ENCODE measurements at regions not wholly inside any gene's neighbourhood (a gene's known extent, or its start where the extent isn't known, plus 50 kb on each side); places are given as distances from the start of the nearest gene placed in this dataset.

DNA sequence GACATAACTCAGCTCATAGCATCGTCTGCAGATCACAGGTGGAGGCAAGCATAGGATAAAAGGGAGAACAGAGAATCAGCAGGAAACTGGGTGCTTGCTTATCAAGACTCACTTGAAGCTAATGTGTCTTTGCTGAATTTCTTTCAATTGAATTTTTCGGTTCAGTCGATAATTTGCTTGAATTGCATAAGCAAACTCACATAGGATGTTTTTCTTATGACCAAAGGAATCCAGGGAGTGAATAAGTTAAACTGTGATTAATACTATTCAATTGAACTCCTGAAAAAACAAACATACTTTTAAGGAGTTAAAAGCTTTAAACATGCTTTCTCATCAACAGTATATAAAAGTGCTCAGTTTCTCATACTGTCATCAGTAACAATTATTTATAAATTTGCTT is 707.1 kb upstream of the ACVR2A start:
- Histone ChIP-seq H3K4me1 (ENCODE audit: control insufficient read depth in 2 of 2, insufficient read depth in 2 of 2, low read length in 2 of 2) (no peaks in the 10 kb centered on the region), H3K27ac (ENCODE audit: low read length in 2 of 2) (no peak overlapping the region), H3K4me2 (replicated peaks; ENCODE audit: low read depth, low read length, poor library complexity, severe bottlenecking) (no peak overlapping the region), H3K27me3 (replicated peaks in 1 of 4; ENCODE audit: control extremely low read depth in 1 of 4, control insufficient read depth in 3 of 4, insufficient read depth in 4 of 4, low read length in 3 of 4) (no peaks in the 10 kb centered on the region), H3K36me3 (replicated peaks in 1 of 2; ENCODE audit: control extremely low read depth in 1 of 2, control insufficient read depth in 1 of 2, extremely low read depth in 1 of 2, insufficient read depth in 2 of 2, low read length in 1 of 2) (no peaks in the 10 kb centered on the region), H3K9ac (ENCODE audit: low read length) (no peak overlapping the region), H2AFZ (ENCODE audit: insufficient read depth, low read depth, low read length, poor library complexity, severe bottlenecking) (no peak overlapping the region), H3K4me3 (ENCODE audit: control extremely low read depth in 1 of 5, extremely low read depth in 1 of 5, insufficient read depth in 1 of 5, low read depth in 2 of 5, low read length in 4 of 5) (no peak overlapping the region), H4K20me1 (ENCODE audit: control insufficient read depth, insufficient read depth, low read length, poor library complexity, severe bottlenecking) (no peaks in the 10 kb centered on the region), H3K9me3 (ENCODE audit: control extremely low read depth in 1 of 3, control insufficient read depth in 2 of 3, insufficient read depth in 1 of 3, low read length in 2 of 3) (no peaks in the 10 kb centered on the region), H3K79me2 (ENCODE audit: control insufficient read depth, insufficient read depth, low read length) (no peaks in the 10 kb centered on the region)
- Mint-ChIP-seq H3K27ac (no peak overlapping the region), H3K4me1 (no peaks in the 10 kb centered on the region), H3K4me3 (no peak overlapping the region), H3K9me3 (ENCODE audit: insufficient read depth) (no peaks in the 10 kb centered on the region), H3K27me3 (no peaks in the 10 kb centered on the region)
- ATAC-seq (ENCODE audit: low read depth): no peak
- DNase-seq: no peak
- intact Hi-C loops (cut with micrococcal nuclease): no loop called here
- no peak for TF ChIP-seq EZH2 (IDR thresholded peaks at IDR 0.05; ENCODE audit: borderline replicate concordance, insufficient read depth, low read depth, low read length, poor library complexity, severe bottlenecking)
- TF ChIP-seq, protein P1, sequence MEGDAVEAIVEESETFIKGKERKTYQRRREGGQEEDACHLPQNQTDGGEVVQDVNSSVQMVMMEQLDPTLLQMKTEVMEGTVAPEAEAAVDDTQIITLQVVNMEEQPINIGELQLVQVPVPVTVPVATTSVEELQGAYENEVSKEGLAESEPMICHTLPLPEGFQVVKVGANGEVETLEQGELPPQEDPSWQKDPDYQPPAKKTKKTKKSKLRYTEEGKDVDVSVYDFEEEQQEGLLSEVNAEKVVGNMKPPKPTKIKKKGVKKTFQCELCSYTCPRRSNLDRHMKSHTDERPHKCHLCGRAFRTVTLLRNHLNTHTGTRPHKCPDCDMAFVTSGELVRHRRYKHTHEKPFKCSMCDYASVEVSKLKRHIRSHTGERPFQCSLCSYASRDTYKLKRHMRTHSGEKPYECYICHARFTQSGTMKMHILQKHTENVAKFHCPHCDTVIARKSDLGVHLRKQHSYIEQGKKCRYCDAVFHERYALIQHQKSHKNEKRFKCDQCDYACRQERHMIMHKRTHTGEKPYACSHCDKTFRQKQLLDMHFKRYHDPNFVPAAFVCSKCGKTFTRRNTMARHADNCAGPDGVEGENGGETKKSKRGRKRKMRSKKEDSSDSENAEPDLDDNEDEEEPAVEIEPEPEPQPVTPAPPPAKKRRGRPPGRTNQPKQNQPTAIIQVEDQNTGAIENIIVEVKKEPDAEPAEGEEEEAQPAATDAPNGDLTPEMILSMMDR (IDR thresholded peaks at IDR 0.05): no peak
- WGBS (ENCODE audit: insufficient coverage): 90% methylated on average over 1 of the region's 3 CpGs
- CTCF ChIA-PET: no interaction called here
- POLR2A ChIA-PET: no interaction called here

DNA sequence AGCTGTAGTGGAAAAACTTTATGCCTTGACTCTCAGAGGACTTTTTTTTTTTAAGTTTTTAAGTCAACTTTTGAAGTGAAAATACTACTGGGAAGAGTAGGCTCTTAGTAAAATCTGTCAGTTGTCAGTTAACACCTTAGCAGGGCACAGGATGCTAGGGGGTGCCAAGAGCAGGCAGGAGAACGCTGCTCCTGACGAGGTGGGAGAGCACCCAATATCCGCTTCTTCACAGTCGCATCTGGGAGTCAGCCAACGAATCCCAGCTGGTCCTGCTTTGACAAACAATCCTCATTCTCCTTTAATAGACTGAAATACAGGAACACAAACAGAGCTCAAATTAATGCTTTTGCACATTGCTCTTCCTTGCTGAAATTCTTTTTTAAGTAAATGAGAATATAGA is 709.5 kb upstream of the ACVR2A start:
- ATAC-seq (ENCODE audit: low read depth): no peak
- H3K27me3 Mint-ChIP-seq: no peaks in the 10 kb centered on the region
- no peak for DNase-seq
- POLR2A ChIA-PET: no interaction called here
- no peak overlapping the region for H3K4me3 Mint-ChIP-seq
- Histone ChIP-seq H3K36me3 (replicated peaks in 1 of 2; ENCODE audit: control extremely low read depth in 1 of 2, control insufficient read depth in 1 of 2, extremely low read depth in 1 of 2, insufficient read depth in 2 of 2, low read length in 1 of 2) (no peaks in the 10 kb centered on the region), H3K9me3 (ENCODE audit: control extremely low read depth in 1 of 3, control insufficient read depth in 2 of 3, insufficient read depth in 1 of 3, low read length in 2 of 3) (no peaks in the 10 kb centered on the region), H2AFZ (ENCODE audit: insufficient read depth, low read depth, low read length, poor library complexity, severe bottlenecking) (no peak overlapping the region), H3K4me3 (ENCODE audit: control extremely low read depth in 1 of 5, extremely low read depth in 1 of 5, insufficient read depth in 1 of 5, low read depth in 2 of 5, low read length in 4 of 5) (no peak overlapping the region), H4K20me1 (ENCODE audit: control insufficient read depth, insufficient read depth, low read length, poor library complexity, severe bottlenecking) (no peaks in the 10 kb centered on the region), H3K9ac (ENCODE audit: low read length) (no peak overlapping the region), H3K79me2 (ENCODE audit: control insufficient read depth, insufficient read depth, low read length) (no peaks in the 10 kb centered on the region), H3K27ac (ENCODE audit: low read length in 2 of 2) (no peak overlapping the region), H3K27me3 (replicated peaks in 1 of 4; ENCODE audit: control extremely low read depth in 1 of 4, control insufficient read depth in 3 of 4, insufficient read depth in 4 of 4, low read length in 3 of 4) (no peaks in the 10 kb centered on the region), H3K4me1 (ENCODE audit: control insufficient read depth in 2 of 2, insufficient read depth in 2 of 2, low read length in 2 of 2) (no peaks in the 10 kb centered on the region), H3K4me2 (replicated peaks; ENCODE audit: low read depth, low read length, poor library complexity, severe bottlenecking) (no peak overlapping the region)
- CTCF ChIA-PET: no interaction called here
- H3K4me1 Mint-ChIP-seq: no peaks in the 10 kb centered on the region
- intact Hi-C loops (cut with micrococcal nuclease): no loop called here
- TF ChIP-seq, protein P1 (IDR thresholded peaks at IDR 0.05): no peak
- TF ChIP-seq EZH2 (IDR thresholded peaks at IDR 0.05; ENCODE audit: borderline replicate concordance, insufficient read depth, low read depth, low read length, poor library complexity, severe bottlenecking): no peak
- H3K27ac Mint-ChIP-seq: no peak overlapping the region
- no peaks in the 10 kb centered on the region for H3K9me3 Mint-ChIP-seq (ENCODE audit: insufficient read depth)
- 92% methylated on average over 5 of the region's 5 CpGs for WGBS (ENCODE audit: insufficient coverage)
